ENCODE measurements at regions not wholly inside any gene's neighbourhood (a gene's known extent, or its start where the extent isn't known, plus 50 kb on each side); places are given as distances from the start of the nearest gene placed in this dataset.

GRCh38 chr11:69397732-69398131 lies 83.7 kb upstream of the LINC01488 start:
- Histone ChIP-seq H3K9ac (ENCODE audit: low read depth, low read length, poor library complexity) (no peak overlapping the region), H3K27ac (replicated peaks; ENCODE audit: low read length) (no peak overlapping the region), H2BK120ac (ENCODE audit: low read depth, low read length) (no peak overlapping the region), H3K14ac (ENCODE audit: low read length) (no peak overlapping the region), H3K4me2 (ENCODE audit: insufficient read depth, low read length, poor library complexity, severe bottlenecking) (no peak overlapping the region), H3K79me1 (ENCODE audit: low read depth, low read length) (no peaks in the 10 kb centered on the region), H2BK12ac (ENCODE audit: low read length) (no peak overlapping the region), H3K9me3 (replicated peaks in 1 of 2; ENCODE audit: control insufficient read depth in 2 of 2, insufficient read depth in 1 of 2, low read depth in 1 of 2, low read length in 2 of 2) (peaks cover 5 to 13% of the 10 kb centered on the region in 2 donors), H3K4me1 (ENCODE audit: control insufficient read depth in 2 of 2, insufficient read depth in 1 of 2, low read depth in 1 of 2, low read length in 2 of 2) (peaks cover 10% of the 10 kb centered on the region in 2 donors), H3K27me3 (ENCODE audit: control insufficient read depth in 3 of 3, insufficient read depth in 3 of 3, low read depth in 1 of 3, low read length in 3 of 3) (no peaks in the 10 kb centered on the region), H3K36me3 (replicated peaks in 1 of 2; ENCODE audit: control insufficient read depth in 2 of 2, insufficient read depth in 2 of 2, low read length in 2 of 2) (no peaks in the 10 kb centered on the region), H3K4me3 (ENCODE audit: low read length in 2 of 2) (no peak overlapping the region), H2AK5ac (ENCODE audit: low read depth, low read length) (peak overlapping the region; percentile 88), H3K18ac (ENCODE audit: low read length) (no peak overlapping the region), H4K8ac (ENCODE audit: low read depth, low read length) (no peak overlapping the region), H2AFZ (ENCODE audit: low read length) (no peak overlapping the region), H2BK15ac (ENCODE audit: low read length) (no peak overlapping the region), H3K4ac (ENCODE audit: low read length) (no peak overlapping the region), H3K23ac (ENCODE audit: low read depth, low read length, poor library complexity) (no peak overlapping the region), H4K91ac (ENCODE audit: low read depth, low read length, poor library complexity) (no peak overlapping the region), H2BK5ac (ENCODE audit: low read length) (no peak overlapping the region)
- no peak for DNase-seq (ENCODE audit: low spot score)
- no CpG with 5 or more reads among the region's 3 CpGs for WGBS, 2 donors (ENCODE audit: extremely low coverage in 2 of 2, insufficient read length in 2 of 2, insufficient replicate concordance in 1 of 2)

GRCh38 chr11:69398529-69399492 lies 82.7 kb upstream of the LINC01488 start:
- Histone ChIP-seq H3K4me3 (ENCODE audit: low read length in 2 of 2) (peak overlapping the region in 1 of 2 donors; percentile 43), H3K9ac (ENCODE audit: low read depth, low read length, poor library complexity) (peak overlapping the region; percentile 32), H3K27me3 (ENCODE audit: control insufficient read depth in 3 of 3, insufficient read depth in 3 of 3, low read depth in 1 of 3, low read length in 3 of 3) (no peaks in the 10 kb centered on the region), H2BK120ac (ENCODE audit: low read depth, low read length) (no peak overlapping the region), H2BK12ac (ENCODE audit: low read length) (no peak overlapping the region), H4K8ac (ENCODE audit: low read depth, low read length) (no peak overlapping the region), H2AK5ac (ENCODE audit: low read depth, low read length) (peak overlapping the region; percentile 86), H3K27ac (replicated peaks; ENCODE audit: low read length) (no peak overlapping the region), H2BK5ac (ENCODE audit: low read length) (no peak overlapping the region), H3K9me3 (replicated peaks in 1 of 2; ENCODE audit: control insufficient read depth in 2 of 2, insufficient read depth in 1 of 2, low read depth in 1 of 2, low read length in 2 of 2) (peaks cover 6 to 12% of the 10 kb centered on the region in 2 donors), H3K4me1 (ENCODE audit: control insufficient read depth in 2 of 2, insufficient read depth in 1 of 2, low read depth in 1 of 2, low read length in 2 of 2) (peaks cover 10% of the 10 kb centered on the region in 2 donors), H3K4ac (ENCODE audit: low read length) (no peak overlapping the region), H3K23ac (ENCODE audit: low read depth, low read length, poor library complexity) (no peak overlapping the region), H4K91ac (ENCODE audit: low read depth, low read length, poor library complexity) (peak overlapping the region; percentile 44), H3K79me1 (ENCODE audit: low read depth, low read length) (no peaks in the 10 kb centered on the region), H2BK15ac (ENCODE audit: low read length) (peak overlapping the region; percentile 63), H3K4me2 (ENCODE audit: insufficient read depth, low read length, poor library complexity, severe bottlenecking) (no peak overlapping the region), H3K14ac (ENCODE audit: low read length) (no peak overlapping the region), H3K36me3 (replicated peaks in 1 of 2; ENCODE audit: control insufficient read depth in 2 of 2, insufficient read depth in 2 of 2, low read length in 2 of 2) (no peaks in the 10 kb centered on the region), H2AFZ (ENCODE audit: low read length) (peak overlapping the region; percentile 45), H3K18ac (ENCODE audit: low read length) (peak overlapping the region; percentile 85)
- no CpG with 5 or more reads among the region's 28 CpGs for WGBS, 2 donors (ENCODE audit: extremely low coverage in 2 of 2, insufficient read length in 2 of 2, insufficient replicate concordance in 1 of 2)
- no peak for DNase-seq (ENCODE audit: low spot score)

GRCh38 chr11:69400140-69400539 lies 81.3 kb upstream of the LINC01488 start:
- WGBS, 2 donors (ENCODE audit: extremely low coverage in 2 of 2, insufficient read length in 2 of 2, insufficient replicate concordance in 1 of 2), result no CpG with 5 or more reads among the region's 2 CpGs

More at GRCh38 chr11:69400140-69400539, 81.3 kb upstream of the LINC01488 start:
- no peak overlapping the region for H2AFZ ChIP-seq (ENCODE audit: low read length)
- no peak for DNase-seq (ENCODE audit: low spot score)
- peak overlapping the region; percentile 6 for H3K18ac ChIP-seq (ENCODE audit: low read length)
- no peaks in the 10 kb centered on the region for H3K79me1 ChIP-seq (ENCODE audit: low read depth, low read length)
- peaks cover 6 to 10% of the 10 kb centered on the region in 2 donors for H3K4me1 ChIP-seq (ENCODE audit: control insufficient read depth in 2 of 2, insufficient read depth in 1 of 2, low read depth in 1 of 2, low read length in 2 of 2)
- peaks cover 6 to 12% of the 10 kb centered on the region in 2 donors for H3K9me3 ChIP-seq (replicated peaks in 1 of 2; ENCODE audit: control insufficient read depth in 2 of 2, insufficient read depth in 1 of 2, low read depth in 1 of 2, low read length in 2 of 2)
- H3K36me3 ChIP-seq (replicated peaks in 1 of 2; ENCODE audit: control insufficient read depth in 2 of 2, insufficient read depth in 2 of 2, low read length in 2 of 2), result no peaks in the 10 kb centered on the region
- H3K27me3 ChIP-seq (ENCODE audit: control insufficient read depth in 3 of 3, insufficient read depth in 3 of 3, low read depth in 1 of 3, low read length in 3 of 3), result no peaks in the 10 kb centered on the region
- no peak overlapping the region for H3K4me2 ChIP-seq (ENCODE audit: insufficient read depth, low read length, poor library complexity, severe bottlenecking)
- H4K91ac ChIP-seq (ENCODE audit: low read depth, low read length, poor library complexity), result no peak overlapping the region
- H3K4ac ChIP-seq (ENCODE audit: low read length), result no peak overlapping the region
- H3K14ac ChIP-seq (ENCODE audit: low read length), result no peak overlapping the region
- no peak overlapping the region for H4K8ac ChIP-seq (ENCODE audit: low read depth, low read length)
- H3K9ac ChIP-seq (ENCODE audit: low read depth, low read length, poor library complexity), result no peak overlapping the region
- H2AK5ac ChIP-seq (ENCODE audit: low read depth, low read length), result peak overlapping the region; percentile 44
- no peak overlapping the region for H3K27ac ChIP-seq (replicated peaks; ENCODE audit: low read length)
- no peak overlapping the region for H2BK5ac ChIP-seq (ENCODE audit: low read length)
- H2BK15ac ChIP-seq (ENCODE audit: low read length), result no peak overlapping the region
- no peak overlapping the region for H3K23ac ChIP-seq (ENCODE audit: low read depth, low read length, poor library complexity)
- H2BK12ac ChIP-seq (ENCODE audit: low read length), result no peak overlapping the region
- H2BK120ac ChIP-seq (ENCODE audit: low read depth, low read length), result no peak overlapping the region
- no peak overlapping the region for H3K4me3 ChIP-seq (ENCODE audit: low read length in 2 of 2)

All from neuronal stem cell (in vitro differentiated cells).